ENCODE measurements at regions not wholly inside any gene's neighbourhood (a gene's known extent, or its start where the extent isn't known, plus 50 kb on each side); places are given as distances from the start of the nearest gene placed in this dataset.

DNA sequence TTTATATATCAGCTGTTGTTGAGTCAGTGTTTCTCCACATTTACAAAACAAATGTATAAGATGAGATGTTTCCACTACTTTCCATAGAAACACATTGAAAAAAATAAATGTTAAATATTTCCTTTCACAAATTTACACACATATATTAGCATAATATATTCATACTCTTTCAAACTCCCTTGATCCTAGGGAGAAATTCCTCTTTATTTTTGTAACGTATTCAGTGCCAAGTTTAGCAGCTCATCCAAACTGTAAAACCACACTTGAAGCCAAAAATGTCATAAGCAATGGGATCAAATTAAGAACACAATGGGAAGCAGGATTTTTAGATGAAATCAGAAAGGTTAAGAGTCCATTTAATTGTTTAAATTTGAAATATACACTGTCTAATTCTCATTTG, 381.1 kb upstream of the MAD2L1 start:
- ATAC-seq (ENCODE audit: low FRiP score in 2 of 2), result no peak
- H3K4me3 ChIP-seq, result no peak overlapping the region
- 52 to 69% methylated on average over 1 of the region's 1 CpG for WGBS, 2 donors

DNA sequence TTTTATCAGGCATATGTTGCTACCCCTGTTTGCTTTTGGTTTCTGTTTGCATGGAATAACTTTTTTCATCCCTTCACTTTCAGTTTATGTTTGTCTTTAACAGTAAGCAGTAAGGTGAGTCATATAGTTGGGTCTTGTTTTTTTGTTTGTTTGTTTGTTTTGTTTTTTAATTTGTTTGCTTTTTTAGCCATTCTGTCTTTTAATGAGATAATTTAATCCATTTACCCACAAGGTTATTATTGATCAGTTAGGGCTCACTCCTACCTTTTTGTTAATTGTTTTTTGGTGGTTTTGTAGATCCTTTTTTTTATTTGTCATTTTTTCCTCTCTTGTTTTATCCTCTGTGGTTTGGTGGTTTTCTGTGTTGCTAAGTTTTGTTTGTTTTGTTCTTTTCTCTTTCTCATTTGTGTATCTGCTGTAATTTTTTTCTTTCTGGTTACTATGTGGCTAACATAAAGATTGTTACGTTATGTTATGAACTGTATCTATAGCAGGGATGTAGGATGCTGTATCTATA, 379.5 kb upstream of the MAD2L1 start:
- H3K36me3 ChIP-seq, result no peaks in the 10 kb centered on the region
- H3K27ac ChIP-seq, result no peak overlapping the region
- no peaks in the 10 kb centered on the region for H3K27me3 ChIP-seq
- no peaks in the 10 kb centered on the region for H3K9me3 ChIP-seq
- no peak for DNase-seq
- no peaks in the 10 kb centered on the region for H3K4me1 ChIP-seq
- WGBS, 2 donors, result 85 to 87% methylated on average over 1 of the region's 1 CpG
- no peak for ATAC-seq (ENCODE audit: low FRiP score in 2 of 2)
- no peak overlapping the region for H3K4me3 ChIP-seq
- TF ChIP-seq POLR2AphosphoS5 (IDR thresholded peaks at IDR 0.05) (no peak), EP300 (IDR thresholded peaks at IDR 0.05) (no peak), POLR2A (IDR thresholded peaks at IDR 0.05) (no peak)
- TF ChIP-seq, protein P1, sequence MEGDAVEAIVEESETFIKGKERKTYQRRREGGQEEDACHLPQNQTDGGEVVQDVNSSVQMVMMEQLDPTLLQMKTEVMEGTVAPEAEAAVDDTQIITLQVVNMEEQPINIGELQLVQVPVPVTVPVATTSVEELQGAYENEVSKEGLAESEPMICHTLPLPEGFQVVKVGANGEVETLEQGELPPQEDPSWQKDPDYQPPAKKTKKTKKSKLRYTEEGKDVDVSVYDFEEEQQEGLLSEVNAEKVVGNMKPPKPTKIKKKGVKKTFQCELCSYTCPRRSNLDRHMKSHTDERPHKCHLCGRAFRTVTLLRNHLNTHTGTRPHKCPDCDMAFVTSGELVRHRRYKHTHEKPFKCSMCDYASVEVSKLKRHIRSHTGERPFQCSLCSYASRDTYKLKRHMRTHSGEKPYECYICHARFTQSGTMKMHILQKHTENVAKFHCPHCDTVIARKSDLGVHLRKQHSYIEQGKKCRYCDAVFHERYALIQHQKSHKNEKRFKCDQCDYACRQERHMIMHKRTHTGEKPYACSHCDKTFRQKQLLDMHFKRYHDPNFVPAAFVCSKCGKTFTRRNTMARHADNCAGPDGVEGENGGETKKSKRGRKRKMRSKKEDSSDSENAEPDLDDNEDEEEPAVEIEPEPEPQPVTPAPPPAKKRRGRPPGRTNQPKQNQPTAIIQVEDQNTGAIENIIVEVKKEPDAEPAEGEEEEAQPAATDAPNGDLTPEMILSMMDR (IDR thresholded peaks at IDR 0.05), result no peak

More for the DNA sequence above, 381.1 kb upstream of the MAD2L1 start:
- H3K4me1 ChIP-seq, result no peaks in the 10 kb centered on the region
- no peaks in the 10 kb centered on the region for H3K36me3 ChIP-seq
- TF ChIP-seq EP300 (IDR thresholded peaks at IDR 0.05) (no peak), POLR2AphosphoS5 (IDR thresholded peaks at IDR 0.05) (no peak)
- H3K27ac ChIP-seq, result no peak overlapping the region
- no peaks in the 10 kb centered on the region for H3K27me3 ChIP-seq
- DNase-seq, result no peak
- no peaks in the 10 kb centered on the region for H3K9me3 ChIP-seq

DNA sequence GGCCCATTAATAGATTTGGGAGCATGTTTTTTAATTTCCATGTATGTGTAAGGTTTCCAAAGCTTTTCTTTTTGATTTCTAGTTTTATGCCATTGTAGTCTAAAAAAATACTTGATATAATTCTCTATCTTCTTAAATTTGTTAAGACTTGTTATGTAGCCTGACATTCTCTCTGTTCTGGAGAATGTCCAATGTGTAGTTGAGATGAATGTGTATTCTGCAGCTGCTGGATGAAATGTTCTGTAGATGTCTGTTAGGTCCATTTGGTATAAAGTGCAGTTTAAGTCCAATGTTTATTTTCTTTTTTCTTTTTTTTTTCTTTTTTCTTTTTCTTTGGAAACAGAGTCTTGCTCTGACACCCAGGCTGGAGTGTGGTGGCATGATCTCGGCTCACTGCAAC, 378.5 kb upstream of the MAD2L1 start:
- no peak for DNase-seq
- no peak overlapping the region for H3K27ac ChIP-seq
- 74 to 87% methylated on average over 1 of the region's 1 CpG for WGBS, 2 donors

DNA sequence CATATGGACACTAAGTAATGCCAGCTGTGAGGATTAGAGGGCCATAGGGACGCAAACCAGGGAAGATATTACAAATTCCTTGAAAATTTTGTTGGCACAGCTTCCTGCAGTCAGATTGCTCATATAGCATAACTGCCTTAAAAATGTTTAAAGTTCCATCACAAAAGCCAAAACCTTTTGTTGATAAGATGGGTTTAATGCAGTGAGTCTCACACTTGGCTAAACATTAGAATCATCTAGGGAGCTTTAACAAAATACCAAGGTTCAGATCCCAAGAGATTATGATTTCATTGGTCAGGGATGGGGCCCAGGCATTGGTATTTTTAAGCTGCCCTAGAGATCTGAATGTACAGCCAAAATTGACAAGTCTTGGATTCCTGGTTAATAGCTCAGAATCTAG, 376.5 kb upstream of the MAD2L1 start:
- H3K27me3 ChIP-seq, result no peaks in the 10 kb centered on the region
- H3K9me3 ChIP-seq, result no peaks in the 10 kb centered on the region
- H3K36me3 ChIP-seq, result no peaks in the 10 kb centered on the region
- H3K4me3 ChIP-seq, result no peak overlapping the region
- DNase-seq (no peak), ATAC-seq (ENCODE audit: low FRiP score in 2 of 2) (no peak)
- 87 to 92% methylated on average over 1 of the region's 1 CpG for WGBS, 2 donors
- no peak overlapping the region for H3K27ac ChIP-seq
- no peaks in the 10 kb centered on the region for H3K4me1 ChIP-seq
- TF ChIP-seq EP300 (IDR thresholded peaks at IDR 0.05), result no peak
- TF ChIP-seq, protein P1 (IDR thresholded peaks at IDR 0.05), result no peak
- no peak for TF ChIP-seq POLR2AphosphoS5 (IDR thresholded peaks at IDR 0.05)
- TF ChIP-seq POLR2A (IDR thresholded peaks at IDR 0.05), result no peak

More for the DNA sequence above, 378.5 kb upstream of the MAD2L1 start:
- ATAC-seq (ENCODE audit: low FRiP score in 2 of 2), result no peak
- Histone ChIP-seq H3K27me3 (no peaks in the 10 kb centered on the region), H3K36me3 (no peaks in the 10 kb centered on the region), H3K4me1 (no peaks in the 10 kb centered on the region), H3K9me3 (no peaks in the 10 kb centered on the region), H3K4me3 (no peak overlapping the region)
- TF ChIP-seq POLR2AphosphoS5 (IDR thresholded peaks at IDR 0.05), result no peak
- no peak for TF ChIP-seq EP300 (IDR thresholded peaks at IDR 0.05)
- no peak for TF ChIP-seq POLR2A (IDR thresholded peaks at IDR 0.05)
- TF ChIP-seq, protein P1 (IDR thresholded peaks at IDR 0.05), result no peak

DNA sequence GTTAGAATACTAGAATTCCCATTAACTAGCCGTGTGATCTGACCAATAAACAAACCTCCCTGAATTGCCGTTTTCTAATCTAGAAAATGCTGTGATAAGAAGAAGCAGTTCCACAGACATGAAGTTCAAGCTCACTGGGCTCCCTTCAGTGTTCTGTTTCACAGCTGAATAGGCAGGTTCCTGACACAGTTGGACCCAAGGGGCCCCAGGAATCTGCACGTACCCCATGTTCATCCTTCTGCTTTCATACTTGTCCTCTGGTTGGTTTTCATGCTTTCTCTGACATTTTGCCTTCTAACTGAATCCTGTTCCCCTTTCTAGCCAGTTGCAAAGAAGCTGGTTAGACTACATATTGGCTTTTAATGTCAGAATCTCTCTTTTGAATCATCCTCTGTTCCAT, 374.1 kb upstream of the MAD2L1 start:
- TF ChIP-seq POLR2AphosphoS5 (IDR thresholded peaks at IDR 0.05), result no peak
- no peak for TF ChIP-seq POLR2A (IDR thresholded peaks at IDR 0.05)
- no peak for TF ChIP-seq EP300 (IDR thresholded peaks at IDR 0.05)
- TF ChIP-seq, protein P1 (IDR thresholded peaks at IDR 0.05), result no peak
- H3K27me3 ChIP-seq, result no peaks in the 10 kb centered on the region
- no peaks in the 10 kb centered on the region for H3K36me3 ChIP-seq
- ATAC-seq (ENCODE audit: low FRiP score in 2 of 2) (no peak), DNase-seq (no peak)
- H3K27ac ChIP-seq, result no peak overlapping the region
- no peaks in the 10 kb centered on the region for H3K9me3 ChIP-seq
- H3K4me1 ChIP-seq, result no peaks in the 10 kb centered on the region
- no peak overlapping the region for H3K4me3 ChIP-seq
- whole genome bisulfite sequencing, 2 donors, result 47 to 67% methylated on average over 3 of the region's 3 CpGs
